EH (cell line): ENCODE measurements at regions not wholly inside any gene's neighbourhood (a gene's known extent, or its start where the extent isn't known, plus 50 kb on each side); places are given as distances from the start of the nearest gene placed in this dataset.
A peak's percentile ranks its signal among the peaks of the same experiment; 100 is the strongest.

Experiments used
- DNase-seq: peaks from one replicate; pipeline ENCODE4 v3.0.0-alpha.2; 2015; ENCODE audit warnings: low read depth

- DNase-seq: no peak
Measured at GRCh38 chr2:220440731-220441130, 813.3 kb downstream of the SLC4A3 start.

GRCh38 chr2:220441404-220441803, 814.0 kb downstream of the SLC4A3 start:
- DNase-seq: no peak

- no peak for DNase-seq
Measured at GRCh38 chr2:220442012-220442411, 814.6 kb downstream of the SLC4A3 start.

GRCh38 chr2:220445429-220446105, 818.1 kb downstream of the SLC4A3 start:
- peak; percentile 60 for DNase-seq

GRCh38 chr2:220446106-220446712, 818.8 kb downstream of the SLC4A3 start:
- DNase-seq: no peak

GRCh38 chr2:220450846-220451245, 823.4 kb downstream of the SLC4A3 start:
- DNase-seq: no peak

GRCh38 chr2:220451438-220451837, 824.0 kb downstream of the SLC4A3 start:
- DNase-seq: no peak

- DNase-seq: peak; percentile 49
Measured at GRCh38 chr2:220452561-220452960, 825.1 kb downstream of the SLC4A3 start.

- peak; percentile 78 for DNase-seq
Measured at GRCh38 chr2:220455351-220455990, 828.0 kb downstream of the SLC4A3 start.

GRCh38 chr2:220458051-220458450, 830.6 kb downstream of the SLC4A3 start:
- DNase-seq: no peak

GRCh38 chr2:220460257-220460985, 833.0 kb downstream of the SLC4A3 start:
- DNase-seq: peak; percentile 11

GRCh38 chr2:220463876-220464275, 836.4 kb downstream of the SLC4A3 start:
- no peak for DNase-seq

- peak; percentile 49 for DNase-seq
Measured at GRCh38 chr2:220465700-220466099, 838.3 kb downstream of the SLC4A3 start.

GRCh38 chr2:220466251-220466691, 838.8 kb downstream of the SLC4A3 start:
- peak; percentile 83 for DNase-seq

- DNase-seq: peak; percentile 88
Measured at GRCh38 chr2:220469201-220469600, 841.8 kb downstream of the SLC4A3 start.

GRCh38 chr2:220473611-220474010, 846.2 kb downstream of the SLC4A3 start:
- DNase-seq: peak; percentile 91

GRCh38 chr2:220476877-220477276, 849.4 kb downstream of the SLC4A3 start:
- DNase-seq: no peak

GRCh38 chr2:220478305-220479058, 851.1 kb downstream of the SLC4A3 start:
- no peak for DNase-seq

- no peak for DNase-seq
Measured at GRCh38 chr2:220482716-220483115, 855.3 kb downstream of the SLC4A3 start.

GRCh38 chr2:220489121-220489520, 861.7 kb downstream of the SLC4A3 start:
- no peak for DNase-seq

- no peak for DNase-seq
Measured at GRCh38 chr2:220491670-220492069, 864.2 kb downstream of the SLC4A3 start.
